CD14-positive monocyte (primary cell): ENCODE measurements at regions not wholly inside any gene's neighbourhood (a gene's known extent, or its start where the extent isn't known, plus 50 kb on each side); places are given as distances from the start of the nearest gene placed in this dataset.
"Not testable (repeated sequence)": the region's sequence is repeated elsewhere in the genome, so short reads cannot be mapped to it uniquely, and the experiment has no call there.

Source experiments
- DNase-seq, 3 donors: peaks; one replicate each; pipeline ENCODE4 v3.0.0-alpha.2; 2011 to 2022
- H2AFZ ChIP-seq: 2 replicates; pipeline ENCODE4 v1.6.0; 2012; ENCODE audit warnings: mild to moderate bottlenecking, low read depth, low read length, inconsistent platforms; ENCODE audit not compliant: insufficient read depth, poor library complexity, severe bottlenecking
- H3K27ac ChIP-seq, 2 donors: 1 replicate in 1 of 2; 2 replicates in 1 of 2; pipeline ENCODE4 v1.5.1; 2012 to 2013; ENCODE audit warnings: low read length in 2 of 2, control low read depth in 1 of 2, inconsistent platforms in 1 of 2, low read depth in 1 of 2, mild to moderate bottlenecking in 1 of 2
- H3K27me3 ChIP-seq, 2 donors: one replicate each; pipeline versions ENCODE4 v1.6.0 to v1.6.1; 2011 to 2013; ENCODE audit warnings: low read length in 2 of 2; ENCODE audit not compliant: control insufficient read depth in 2 of 2, insufficient read depth in 2 of 2
- H3K36me3 ChIP-seq, 2 donors: replicated peaks in 1 of 2; 1 replicate in 1 of 2; 2 replicates in 1 of 2; pipeline versions ENCODE4 v1.5.1 to v1.6.1; 2012 to 2013; ENCODE audit warnings: low read length in 2 of 2, control low read depth in 1 of 2, inconsistent platforms in 1 of 2, mild to moderate bottlenecking in 1 of 2; ENCODE audit not compliant: insufficient read depth in 2 of 2, control insufficient read depth in 1 of 2
- H3K4me1 ChIP-seq, 2 donors: 1 replicate in 1 of 2; 2 replicates in 1 of 2; pipeline versions ENCODE4 v1.5.1 to v1.6.1; 2012 to 2013; ENCODE audit warnings: low read length in 2 of 2, control low read depth in 1 of 2, inconsistent platforms in 1 of 2, mild to moderate bottlenecking in 1 of 2, moderate library complexity in 1 of 2; ENCODE audit not compliant: insufficient read depth in 2 of 2, control insufficient read depth in 1 of 2
- H3K4me2 ChIP-seq: replicated peaks from 2 replicates; pipeline ENCODE3; 2012; ENCODE audit warnings: low read length, moderate library complexity, mild to moderate bottlenecking; ENCODE audit not compliant: poor library complexity, severe bottlenecking; ENCODE audit errors: extremely low read depth
- H3K4me3 ChIP-seq, 3 experiments: fragments of 200-600 bp in 1 of 3; sonication (generic) in 1 of 3; replicated peaks in 1 of 3; 1 replicate in 2 of 3; 2 replicates in 1 of 3; pipeline ENCODE4 v1.5.1; 2011 to 2013; ENCODE audit warnings: low read length in 3 of 3, mild to moderate bottlenecking in 3 of 3, control low read depth in 2 of 3, low read depth in 2 of 3, inconsistent platforms in 1 of 3, moderate library complexity in 1 of 3
- H3K79me2 ChIP-seq: 2 replicates; pipeline ENCODE4 v1.6.0; 2012; ENCODE audit warnings: mild to moderate bottlenecking, control low read depth, inconsistent platforms, low read length, moderate library complexity; ENCODE audit not compliant: insufficient read depth
- H3K9ac ChIP-seq: 2 replicates; pipeline ENCODE4 v1.6.0; 2017; ENCODE audit warnings: low read length, mild to moderate bottlenecking; ENCODE audit not compliant: insufficient read depth, poor library complexity, severe bottlenecking
- H3K9me3 ChIP-seq, 2 donors: replicated peaks in 1 of 2; 1 replicate in 1 of 2; 2 replicates in 1 of 2; pipeline versions ENCODE4 v1.5.1 to v1.6.1; 2012 to 2013; ENCODE audit warnings: low read length in 2 of 2, control low read depth in 1 of 2; ENCODE audit not compliant: control insufficient read depth in 1 of 2, insufficient read depth in 1 of 2
- H4K20me1 ChIP-seq: 2 replicates; pipeline ENCODE4 v1.6.0; 2012; ENCODE audit warnings: mild to moderate bottlenecking, low read length, control low read depth, moderate library complexity; ENCODE audit not compliant: insufficient read depth
- H3K27ac Mint-ChIP-seq, 7 donors: one replicate each; pipeline ENCODE4 v1.8.0; 2020; ENCODE audit warnings: mild to moderate bottlenecking in 7 of 7, mixed read lengths in 7 of 7, moderate library complexity in 6 of 7, inconsistent platforms in 2 of 7
- H3K27me3 Mint-ChIP-seq, 3 donors: one replicate each; pipeline ENCODE4 v1.8.0; 2021 to 2022; ENCODE audit warnings: low read depth in 3 of 3, mild to moderate bottlenecking in 3 of 3, mixed read lengths in 3 of 3, moderate library complexity in 3 of 3, inconsistent platforms in 1 of 3
- H3K36me3 Mint-ChIP-seq, 2 donors: one replicate each; pipeline ENCODE4 v1.8.0; 2020; ENCODE audit warnings: mixed read lengths in 2 of 2, inconsistent platforms in 1 of 2, mild to moderate bottlenecking in 1 of 2
- H3K4me1 Mint-ChIP-seq: one replicate; pipeline ENCODE4 v1.8.0; 2020; ENCODE audit warnings: mild to moderate bottlenecking, mixed read lengths
- H3K4me3 Mint-ChIP-seq, 2 donors: one replicate each; pipeline ENCODE4 v1.8.0; 2020; ENCODE audit warnings: mild to moderate bottlenecking in 2 of 2, mixed read lengths in 2 of 2, moderate library complexity in 1 of 2
- H3K9me3 Mint-ChIP-seq, 7 donors: one replicate each; pipeline ENCODE4 v1.8.0; 2020 to 2022; ENCODE audit warnings: mixed read lengths in 7 of 7, mild to moderate bottlenecking in 6 of 7, moderate library complexity in 6 of 7, inconsistent platforms in 2 of 7
- WGBS: methylation state at CpG from one replicate; pipeline ENCODE4 v1.1.5; 2013; ENCODE audit warnings: missing lambda C conversion rate; ENCODE audit not compliant: insufficient coverage; 5-methylcytosine and 5-hydroxymethylcytosine counted together
- intact Hi-C, 2 donors: fragments of 100-400 bp; cut with micrococcal nuclease; formaldehyde crosslinking; loops; one replicate each; pipeline versions ENCODE4 v1.15.0 to v1.15.1; 2023

DNA sequence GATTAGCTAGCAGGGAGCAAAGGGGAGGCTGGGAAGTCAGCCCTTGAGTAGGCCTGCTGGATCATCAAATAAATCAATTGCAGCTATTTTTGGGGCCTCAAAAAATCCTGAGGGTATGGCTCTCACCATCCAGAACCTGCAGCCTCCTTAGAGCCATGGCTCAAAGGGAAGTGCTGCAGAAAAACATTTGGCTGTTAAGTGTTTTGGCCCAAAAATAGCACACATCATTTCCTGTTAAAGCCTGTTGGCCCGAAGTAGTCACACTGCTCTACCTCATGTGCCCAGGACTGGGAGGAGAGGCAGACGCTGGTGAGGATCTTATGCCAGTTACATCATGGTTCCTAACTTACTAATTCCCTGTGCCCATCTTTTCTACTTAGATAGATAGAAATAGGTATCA, 176.8 kb upstream of the PLGLB1 start:
- H3K36me3 ChIP-seq, H3K4me3 ChIP-seq, H3K79me2 ChIP-seq, H3K9ac ChIP-seq, H3K36me3 Mint-ChIP-seq, H3K27ac ChIP-seq, H3K4me2 ChIP-seq, DNase-seq, H4K20me1 ChIP-seq, H3K4me3 Mint-ChIP-seq, H3K27ac Mint-ChIP-seq, H3K4me1 Mint-ChIP-seq, H3K27me3 ChIP-seq, H3K4me1 ChIP-seq, H3K27me3 Mint-ChIP-seq, intact Hi-C loops, H2AFZ ChIP-seq: not testable (repeated sequence)
- H3K9me3 Mint-ChIP-seq: peaks cover 0 to 16% (median 6%) of the 10 kb centered on the region in 7 donors
- no CpG with 5 or more reads among the region's 2 CpGs for WGBS
- peaks cover 4 to 13% of the 10 kb centered on the region in 2 donors for H3K9me3 ChIP-seq

DNA sequence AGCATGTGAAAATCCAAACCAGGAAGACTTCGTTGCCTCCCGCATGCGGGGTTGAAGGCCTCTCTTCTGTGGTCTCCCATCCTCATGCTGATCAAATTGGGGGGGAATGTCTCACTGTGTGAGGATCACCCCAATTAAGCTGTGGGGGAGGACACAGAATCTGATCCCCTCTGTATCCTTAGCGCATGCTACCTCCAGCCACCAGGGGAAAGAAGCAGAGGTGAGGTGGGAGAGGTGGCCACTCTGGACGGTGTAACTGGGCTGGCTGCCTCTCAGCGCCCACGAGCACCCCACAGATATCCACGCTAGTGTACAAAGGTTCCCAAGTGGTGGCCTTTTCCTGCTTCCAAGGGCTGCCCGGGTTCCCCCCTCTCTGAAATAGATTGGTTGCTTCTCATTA, 177.6 kb upstream of the PLGLB1 start:
- H3K36me3 Mint-ChIP-seq, H3K79me2 ChIP-seq, intact Hi-C loops, H3K4me1 ChIP-seq, H3K27ac Mint-ChIP-seq, H3K4me3 ChIP-seq, H3K4me2 ChIP-seq, H3K27me3 ChIP-seq, H2AFZ ChIP-seq, H3K36me3 ChIP-seq, H3K27ac ChIP-seq, DNase-seq, H3K9ac ChIP-seq, H3K4me1 Mint-ChIP-seq, H3K27me3 Mint-ChIP-seq, H4K20me1 ChIP-seq, H3K4me3 Mint-ChIP-seq: not testable (repeated sequence)
- peaks cover 0 to 18% (median 10%) of the 10 kb centered on the region in 7 donors for H3K9me3 Mint-ChIP-seq
- no CpG with 5 or more reads among the region's 9 CpGs for WGBS
- H3K9me3 ChIP-seq: peaks cover 10 to 19% of the 10 kb centered on the region in 2 donors

DNA sequence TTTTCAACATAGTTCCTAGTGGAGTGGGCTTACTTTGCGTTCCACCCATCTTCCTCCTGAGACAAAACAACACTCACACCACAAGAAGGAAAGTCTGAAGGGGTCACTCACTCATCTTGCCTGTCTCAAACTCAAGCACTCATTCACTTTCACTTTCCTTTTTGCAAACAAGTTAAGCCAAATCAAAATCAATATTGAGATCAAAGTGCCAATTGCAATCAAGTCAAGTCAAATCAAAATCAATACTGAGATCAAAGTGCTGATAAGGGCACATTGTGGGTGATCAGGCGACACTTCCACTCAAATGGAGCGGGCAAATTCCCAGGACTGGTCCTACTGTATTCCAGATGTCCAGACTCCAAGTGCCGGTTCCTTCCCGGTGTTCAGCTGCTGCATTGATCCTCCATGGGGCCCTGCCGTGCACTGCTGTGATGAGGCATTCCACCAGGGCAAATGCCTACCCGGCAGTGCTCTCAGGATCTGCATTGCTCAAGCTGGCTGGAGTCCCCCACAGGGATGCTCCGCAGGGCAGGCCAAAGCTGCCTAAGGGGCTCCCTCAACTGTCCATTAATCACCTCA, 183.0 kb upstream of the PLGLB1 start:
- H3K4me1 Mint-ChIP-seq, H3K27ac Mint-ChIP-seq, H3K36me3 Mint-ChIP-seq, H2AFZ ChIP-seq, H3K27me3 Mint-ChIP-seq, H3K79me2 ChIP-seq, H3K4me3 ChIP-seq, H4K20me1 ChIP-seq, DNase-seq, H3K4me3 Mint-ChIP-seq, H3K4me1 ChIP-seq, intact Hi-C loops, H3K36me3 ChIP-seq, H3K27ac ChIP-seq, H3K4me2 ChIP-seq, H3K9ac ChIP-seq, H3K27me3 ChIP-seq: not testable (repeated sequence)
- peaks cover 10 to 24% of the 10 kb centered on the region in 2 donors for H3K9me3 ChIP-seq
- WGBS: 100% methylated on average over 1 of the region's 8 CpGs
- H3K9me3 Mint-ChIP-seq: peaks cover 5 to 27% (median 14%) of the 10 kb centered on the region in 7 donors

DNA sequence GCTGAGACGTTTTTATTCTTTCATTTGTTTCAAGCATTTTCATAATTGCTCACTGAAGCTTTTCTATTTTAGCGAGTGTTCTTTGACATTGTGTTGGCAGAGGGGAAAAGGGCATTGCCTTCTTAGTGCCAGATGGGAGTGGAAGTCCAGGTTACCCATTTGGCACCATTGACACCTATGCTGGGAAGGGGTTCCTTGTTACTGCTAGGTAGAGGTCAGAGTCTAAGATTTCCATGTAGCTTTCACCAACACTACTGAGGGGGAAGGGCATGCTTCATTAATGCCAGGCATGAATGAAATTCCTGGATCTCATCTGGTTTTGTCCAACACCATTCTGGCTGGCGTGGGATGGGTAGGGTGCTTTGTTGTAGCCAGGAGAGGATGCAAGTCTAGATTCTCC, 191.3 kb upstream of the PLGLB1 start:
- DNase-seq, H3K79me2 ChIP-seq, H3K27ac Mint-ChIP-seq, H3K9me3 Mint-ChIP-seq, H3K27ac ChIP-seq, H3K4me3 Mint-ChIP-seq, H3K4me2 ChIP-seq, intact Hi-C loops, H3K36me3 Mint-ChIP-seq, H3K9ac ChIP-seq, H3K36me3 ChIP-seq, H3K27me3 Mint-ChIP-seq, H3K27me3 ChIP-seq, H2AFZ ChIP-seq, H3K4me3 ChIP-seq, H4K20me1 ChIP-seq, H3K4me1 ChIP-seq, H3K9me3 ChIP-seq, H3K4me1 Mint-ChIP-seq: not testable (repeated sequence)
- WGBS: no CpG with 5 or more reads among the region's 3 CpGs
